CD4-positive, alpha-beta memory T cell (primary cell): ENCODE measurements at regions not wholly inside any gene's neighbourhood (a gene's known extent, or its start where the extent isn't known, plus 50 kb on each side); places are given as distances from the start of the nearest gene placed in this dataset.
A peak's percentile ranks its signal among the peaks of the same experiment; 100 is the strongest.
"Not testable (repeated sequence)": the region's sequence is repeated elsewhere in the genome, so short reads cannot be mapped to it uniquely, and the experiment has no call there.

Source experiments
- CTCF ChIA-PET: fragments of 350-600 bp; sonication (Branson Sonifier 250); formaldehyde crosslinking; loops from one replicate; lab custom pipeline; 2021; ENCODE audit warnings: inconsistent platforms; ENCODE audit not compliant: partially characterized antibody; lab: Charles Lee
- POLR2A ChIA-PET: fragments of 350-600 bp; sonication (Branson Sonifier 250); formaldehyde crosslinking; loops from one replicate; lab custom pipeline; 2021; ENCODE audit not compliant: partially characterized antibody; lab: Charles Lee
- DNase-seq, 5 donors: peaks; one replicate each; pipeline versions ENCODE4 v3.0.0 to v3.0.0-alpha.2; 2020 to 2022; ENCODE audit warnings: mixed read lengths in 1 of 5
- H3K27ac ChIP-seq: one replicate; pipeline ENCODE4 v1.7.0; 2013; ENCODE audit warnings: low read depth, low read length
- H3K27me3 ChIP-seq: 2 replicates; pipeline ENCODE4 v1.7.0; 2013; ENCODE audit warnings: mild to moderate bottlenecking, low read length, moderate library complexity; ENCODE audit not compliant: insufficient read depth
- H3K36me3 ChIP-seq: 2 replicates; pipeline ENCODE4 v1.7.0; 2013; ENCODE audit warnings: mild to moderate bottlenecking, low read length, moderate library complexity; ENCODE audit not compliant: insufficient read depth
- H3K4me1 ChIP-seq: 2 replicates; pipeline ENCODE4 v1.7.0; 2013; ENCODE audit warnings: mild to moderate bottlenecking, low read length, moderate library complexity; ENCODE audit not compliant: insufficient read depth
- H3K4me3 ChIP-seq, 2 donors: one replicate each; pipeline ENCODE4 v1.7.0; 2013; ENCODE audit warnings: low read length in 2 of 2, mild to moderate bottlenecking in 1 of 2
- H3K9me3 ChIP-seq, 2 donors: one replicate each; pipeline ENCODE4 v1.7.0; 2013; ENCODE audit warnings: low read length in 2 of 2, control low read depth in 1 of 2; ENCODE audit not compliant: control insufficient read depth in 1 of 2
- H3K27ac Mint-ChIP-seq, 7 donors: one replicate each; pipeline ENCODE4 v1.8.0; 2020 to 2021; ENCODE audit warnings: mixed read lengths in 7 of 7, mild to moderate bottlenecking in 6 of 7, inconsistent platforms in 3 of 7, moderate library complexity in 3 of 7
- H3K27me3 Mint-ChIP-seq, 2 donors: one replicate each; pipeline ENCODE4 v1.8.0; 2020 to 2021; ENCODE audit warnings: mixed read lengths in 2 of 2
- H3K36me3 Mint-ChIP-seq, 2 donors: one replicate each; pipeline ENCODE4 v1.8.0; 2020 to 2021; ENCODE audit warnings: mixed read lengths in 2 of 2, inconsistent platforms in 1 of 2, mild to moderate bottlenecking in 1 of 2
- H3K4me1 Mint-ChIP-seq, 4 donors: one replicate each; pipeline ENCODE4 v1.8.0; 2020 to 2021; ENCODE audit warnings: mixed read lengths in 4 of 4, mild to moderate bottlenecking in 1 of 4
- H3K4me3 Mint-ChIP-seq, 8 donors: one replicate each; pipeline ENCODE4 v1.8.0; 2020 to 2021; ENCODE audit warnings: mixed read lengths in 8 of 8, mild to moderate bottlenecking in 7 of 8, moderate library complexity in 6 of 8, inconsistent platforms in 3 of 8
- H3K9me3 Mint-ChIP-seq, 8 donors: one replicate each; pipeline ENCODE4 v1.8.0; 2020 to 2021; ENCODE audit warnings: mixed read lengths in 8 of 8, mild to moderate bottlenecking in 5 of 8, inconsistent platforms in 3 of 8, moderate library complexity in 1 of 8
- intact Hi-C: fragments of 100-400 bp; cut with micrococcal nuclease; formaldehyde crosslinking; loops from one replicate; pipeline ENCODE4 v1.15.1; 2023

DNA sequence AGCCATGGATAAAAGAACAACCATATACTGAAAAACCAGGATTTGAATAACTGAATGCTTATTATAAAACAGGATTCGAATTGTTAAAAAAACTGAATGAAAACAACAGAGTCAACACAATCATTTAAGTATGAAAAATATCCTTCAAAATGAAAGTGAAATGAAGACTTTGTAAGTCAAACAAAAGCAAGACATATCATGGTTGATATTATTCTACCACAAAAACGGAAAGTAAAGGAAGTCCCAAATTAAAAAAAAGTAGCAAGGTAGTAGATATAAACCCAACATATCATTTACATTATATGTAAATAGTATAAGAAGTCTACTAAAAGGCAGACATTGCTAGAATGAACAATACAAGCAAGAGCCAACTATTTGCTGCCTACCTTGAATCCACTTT lies 63.1 kb upstream of the POTEC start:
- H3K27me3 Mint-ChIP-seq, H3K27ac ChIP-seq, H3K4me3 ChIP-seq, H3K9me3 Mint-ChIP-seq, H3K36me3 Mint-ChIP-seq, CTCF ChIA-PET, POLR2A ChIA-PET, H3K9me3 ChIP-seq, intact Hi-C loops, H3K36me3 ChIP-seq, H3K27me3 ChIP-seq: not testable (repeated sequence)
- DNase-seq, result peak in 3 of 5 donors; percentile 5 to 13 (median 9)
- H3K27ac Mint-ChIP-seq, result peak overlapping the region; percentile 20 to 87 (median 67)
- peaks cover 18 to 34% (median 24%) of the 10 kb centered on the region in 4 donors for H3K4me1 Mint-ChIP-seq
- peak overlapping the region in 7 of 8 donors; percentile 22 to 80 (median 52) for H3K4me3 Mint-ChIP-seq
- H3K4me1 ChIP-seq, result peaks cover 26% of the 10 kb centered on the region

DNA sequence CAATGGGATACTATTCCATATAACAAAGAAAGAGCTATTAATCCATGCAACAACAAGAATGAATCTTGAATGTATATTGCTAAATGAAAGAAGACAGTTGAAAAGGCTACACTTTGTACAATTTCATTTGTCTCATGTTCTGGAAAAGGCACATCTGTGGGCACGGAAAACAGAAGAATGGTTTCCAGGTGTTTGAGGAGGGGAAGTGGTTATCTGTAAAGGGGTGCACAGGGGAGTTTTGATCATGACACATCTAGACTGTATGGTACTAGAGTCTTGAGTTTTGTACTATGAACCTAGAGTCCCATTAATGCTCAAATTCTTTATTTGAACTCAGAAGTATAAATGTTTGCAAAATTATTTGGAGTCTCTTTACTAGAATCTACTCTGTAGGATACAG lies 64.0 kb upstream of the POTEC start:
- H3K4me1 Mint-ChIP-seq, result peaks cover 18 to 34% (median 26%) of the 10 kb centered on the region in 4 donors
- H3K36me3 ChIP-seq, H3K36me3 Mint-ChIP-seq, H3K4me3 ChIP-seq, POLR2A ChIA-PET, H3K9me3 Mint-ChIP-seq, CTCF ChIA-PET, H3K27ac ChIP-seq, intact Hi-C loops, DNase-seq, H3K27me3 Mint-ChIP-seq, H3K9me3 ChIP-seq, H3K27me3 ChIP-seq: not testable (repeated sequence)
- peak overlapping the region in 4 of 7 donors; percentile 20 to 80 (median 57) for H3K27ac Mint-ChIP-seq
- peaks cover 26% of the 10 kb centered on the region for H3K4me1 ChIP-seq
- peak overlapping the region in 6 of 8 donors; percentile 29 to 66 (median 52) for H3K4me3 Mint-ChIP-seq

DNA sequence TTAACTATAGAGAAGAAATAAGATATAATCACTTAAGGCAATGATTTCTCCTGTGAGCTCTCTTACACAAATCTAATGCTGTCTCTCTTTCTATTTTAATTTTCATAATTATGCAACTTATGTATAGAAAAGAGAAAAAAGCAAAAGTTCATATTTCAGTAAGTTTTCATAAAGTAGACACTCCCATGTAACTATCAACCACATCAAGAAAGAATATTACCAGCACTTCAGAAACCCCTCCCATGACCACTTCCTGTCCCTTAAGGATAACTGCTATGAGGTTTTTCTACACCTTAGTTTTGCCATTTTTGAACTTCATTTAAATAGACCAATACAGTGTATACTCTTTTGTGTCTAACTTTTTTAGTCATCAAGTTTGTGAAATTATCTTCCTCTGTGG lies 69.0 kb upstream of the POTEC start:
- H3K27me3 Mint-ChIP-seq, intact Hi-C loops, H3K36me3 Mint-ChIP-seq, CTCF ChIA-PET, H3K36me3 ChIP-seq, H3K9me3 Mint-ChIP-seq, H3K9me3 ChIP-seq, H3K27me3 ChIP-seq, POLR2A ChIA-PET, H3K4me3 ChIP-seq, H3K27ac ChIP-seq: not testable (repeated sequence)
- H3K27ac Mint-ChIP-seq, result peak overlapping the region; percentile 74 to 90 (median 86)
- H3K4me1 Mint-ChIP-seq, result peaks cover 10 to 28% (median 20%) of the 10 kb centered on the region in 4 donors
- H3K4me1 ChIP-seq, result peaks cover 15% of the 10 kb centered on the region
- H3K4me3 Mint-ChIP-seq, result peak overlapping the region; percentile 45 to 84 (median 66)
- peak in 4 of 5 donors; percentile 44 to 59 (median 56) for DNase-seq

DNA sequence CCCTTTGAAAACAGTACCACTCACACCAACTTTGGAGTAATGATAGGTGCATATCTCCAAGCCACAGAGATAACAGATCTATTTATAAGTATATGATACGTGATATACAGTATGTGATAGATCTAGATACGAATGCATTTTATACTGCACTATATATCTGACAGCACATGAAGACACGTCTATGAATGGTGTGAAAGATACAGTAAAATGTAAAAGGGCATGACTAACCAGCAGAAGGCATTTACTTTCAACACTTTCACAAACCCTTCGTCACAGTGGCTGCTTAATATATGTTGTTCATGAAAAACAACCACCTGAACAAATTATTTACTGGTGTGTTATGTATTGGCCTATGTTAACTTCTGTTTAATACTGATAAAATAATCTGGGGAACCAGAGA lies 71.1 kb upstream of the POTEC start:
- H3K27me3 ChIP-seq, H3K9me3 ChIP-seq, DNase-seq, H3K36me3 ChIP-seq, CTCF ChIA-PET, H3K4me3 ChIP-seq, H3K27ac Mint-ChIP-seq, intact Hi-C loops, H3K36me3 Mint-ChIP-seq, H3K27me3 Mint-ChIP-seq, H3K4me3 Mint-ChIP-seq, H3K27ac ChIP-seq, POLR2A ChIA-PET: not testable (repeated sequence)
- H3K4me1 ChIP-seq, result peaks cover 12% of the 10 kb centered on the region
- H3K9me3 Mint-ChIP-seq, result peaks cover 0 to 15% (median 10%) of the 10 kb centered on the region in 8 donors
- peaks cover 6 to 24% (median 13%) of the 10 kb centered on the region in 4 donors for H3K4me1 Mint-ChIP-seq

DNA sequence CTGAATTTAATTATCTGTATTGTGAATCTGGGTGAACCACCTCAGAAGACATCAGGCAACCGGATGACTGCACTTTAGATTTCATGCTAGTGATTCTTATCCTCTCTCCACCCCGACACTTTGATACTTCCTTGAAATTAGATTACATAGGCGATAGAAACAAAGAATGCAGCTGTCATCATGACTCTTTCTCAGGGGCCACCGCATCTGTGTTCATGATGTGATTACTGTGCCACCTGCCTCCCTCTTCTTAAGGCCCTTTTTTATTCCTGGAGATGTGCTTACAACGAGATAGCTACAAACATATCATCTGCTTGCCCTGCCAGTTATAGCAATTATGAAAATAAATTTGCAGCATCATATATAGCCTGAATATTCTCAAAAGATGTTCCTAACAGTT lies 83.9 kb upstream of the POTEC start:
- H3K4me3 ChIP-seq, H3K9me3 Mint-ChIP-seq, CTCF ChIA-PET, H3K4me1 ChIP-seq, H3K4me1 Mint-ChIP-seq, H3K27ac Mint-ChIP-seq, DNase-seq, H3K36me3 Mint-ChIP-seq, POLR2A ChIA-PET, H3K27me3 Mint-ChIP-seq, H3K36me3 ChIP-seq, H3K27me3 ChIP-seq, H3K27ac ChIP-seq, H3K9me3 ChIP-seq, intact Hi-C loops, H3K4me3 Mint-ChIP-seq: not testable (repeated sequence)

DNA sequence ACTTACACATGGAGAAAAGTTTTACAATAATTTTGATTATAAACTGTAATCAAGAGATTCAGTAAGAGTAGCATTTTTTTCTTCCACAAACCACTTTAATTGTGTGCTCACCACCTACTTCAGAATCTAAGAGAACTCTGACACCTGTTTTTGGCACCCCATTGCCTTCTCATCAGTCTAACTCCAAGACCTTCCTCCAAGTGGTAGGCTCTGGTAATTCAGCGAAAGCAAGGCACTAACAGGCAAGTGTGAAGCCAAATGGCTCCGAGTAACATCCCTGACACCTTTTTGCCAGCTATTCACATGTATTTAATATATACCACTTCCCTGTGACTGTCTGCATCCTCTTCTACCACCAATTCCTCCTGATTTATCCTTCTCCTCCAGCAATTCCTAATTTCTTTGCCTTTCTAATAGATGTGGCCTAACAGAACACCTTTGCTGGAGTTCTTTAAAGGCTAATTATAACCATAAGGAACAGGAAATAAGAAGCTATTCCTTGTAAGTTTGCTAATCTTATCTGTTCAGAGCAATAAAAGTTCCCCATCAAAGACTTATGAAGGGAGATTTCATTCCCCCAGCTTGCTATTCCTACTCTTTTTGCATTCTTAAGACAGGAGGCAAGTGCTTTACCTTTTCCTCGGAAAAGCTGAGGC lies 85.1 kb upstream of the POTEC start:
- H3K4me1 Mint-ChIP-seq, POLR2A ChIA-PET: not testable (repeated sequence)

DNA sequence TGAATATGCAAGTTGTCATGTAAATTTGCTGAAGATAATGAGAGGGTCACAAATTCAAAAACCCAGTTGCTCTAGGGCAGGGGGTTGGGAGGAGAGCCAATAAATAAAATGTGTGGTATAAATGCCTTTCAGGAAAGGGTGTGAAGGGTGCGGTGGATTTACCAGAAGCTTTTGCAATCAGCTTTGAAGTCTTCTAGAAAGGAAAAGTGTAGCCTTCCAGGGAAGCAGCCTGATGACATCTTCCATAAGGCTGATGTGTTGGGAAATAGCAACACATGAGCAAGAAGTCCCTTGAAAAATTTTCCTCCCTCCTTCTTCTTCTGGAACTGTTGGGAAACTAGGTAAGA lies 85.6 kb upstream of the POTEC start:
- H3K4me1 Mint-ChIP-seq, H3K27me3 ChIP-seq, H3K4me1 ChIP-seq, DNase-seq, H3K27ac ChIP-seq, H3K36me3 ChIP-seq, H3K36me3 Mint-ChIP-seq, intact Hi-C loops, H3K27me3 Mint-ChIP-seq, CTCF ChIA-PET, H3K9me3 Mint-ChIP-seq, H3K4me3 Mint-ChIP-seq, H3K4me3 ChIP-seq, H3K27ac Mint-ChIP-seq, POLR2A ChIA-PET, H3K9me3 ChIP-seq: not testable (repeated sequence)

More for the DNA sequence above, 85.1 kb upstream of the POTEC start:
- H3K9me3 Mint-ChIP-seq, H3K4me1 ChIP-seq, intact Hi-C loops, H3K4me3 Mint-ChIP-seq, H3K27ac Mint-ChIP-seq, H3K27me3 Mint-ChIP-seq, H3K4me3 ChIP-seq, H3K36me3 Mint-ChIP-seq, CTCF ChIA-PET, H3K27ac ChIP-seq, DNase-seq, H3K9me3 ChIP-seq, H3K36me3 ChIP-seq, H3K27me3 ChIP-seq: not testable (repeated sequence)

DNA sequence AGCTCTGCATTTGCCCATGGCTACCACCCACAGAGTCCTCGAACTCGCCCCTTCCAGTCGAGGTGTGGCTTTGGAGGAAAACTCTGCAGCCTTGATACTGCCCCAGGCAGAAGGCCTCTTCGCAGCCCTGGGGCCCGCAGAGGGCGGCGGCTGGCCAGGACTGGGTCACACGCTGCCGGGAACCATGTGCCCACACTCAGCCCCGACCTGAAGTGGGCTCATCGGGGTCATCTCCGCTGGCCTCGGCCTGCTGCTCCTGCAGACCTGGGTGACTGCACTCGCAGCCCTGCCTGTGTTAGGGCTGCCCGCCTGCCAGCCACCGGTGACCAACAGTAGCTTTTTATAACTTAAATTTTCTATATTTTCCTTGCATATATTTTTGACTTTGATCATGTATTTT lies 89.6 kb upstream of the POTEC start:
- peaks cover 1 to 15% (median 4%) of the 10 kb centered on the region in 4 donors for H3K4me1 Mint-ChIP-seq
- H3K27ac Mint-ChIP-seq, CTCF ChIA-PET, H3K27me3 Mint-ChIP-seq, POLR2A ChIA-PET, DNase-seq, H3K36me3 Mint-ChIP-seq, intact Hi-C loops, H3K4me3 ChIP-seq, H3K9me3 ChIP-seq, H3K36me3 ChIP-seq, H3K9me3 Mint-ChIP-seq, H3K4me3 Mint-ChIP-seq, H3K27me3 ChIP-seq, H3K27ac ChIP-seq, H3K4me1 ChIP-seq: not testable (repeated sequence)
